ENCODE measurements at regions not wholly inside any gene's neighbourhood (a gene's known extent, or its start where the extent isn't known, plus 50 kb on each side); places are given as distances from the start of the nearest gene placed in this dataset.

DNA sequence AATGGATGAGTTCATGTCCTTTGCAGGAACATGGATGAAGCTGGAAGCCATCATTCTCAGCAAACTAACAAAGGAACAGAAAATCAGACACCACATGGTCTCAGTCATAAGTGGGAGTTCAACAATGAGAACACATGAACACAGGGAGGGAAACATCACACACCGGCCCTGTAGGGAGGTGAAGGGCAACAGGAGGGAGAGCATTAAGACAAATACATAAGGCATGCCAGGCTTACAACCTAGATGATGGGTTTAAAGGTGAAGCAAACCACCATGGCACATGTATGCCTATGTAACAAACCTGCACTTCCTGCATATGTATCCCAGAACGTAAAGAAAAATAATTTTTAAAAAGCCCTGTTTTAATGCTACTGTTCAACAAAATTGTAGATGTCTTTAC, 914.2 kb upstream of the ATXN7L3B start:
- no peaks in the 10 kb centered on the region for H3K27me3 Mint-ChIP-seq (ENCODE audit: unreplicated experiment)
- DNase-seq (ENCODE audit: extremely low spot score, unreplicated experiment), result no peak
- no peaks in the 10 kb centered on the region for H3K36me3 Mint-ChIP-seq (ENCODE audit: unreplicated experiment)
- H3K4me3 Mint-ChIP-seq (ENCODE audit: unreplicated experiment), result no peak overlapping the region
- H3K9me3 Mint-ChIP-seq (ENCODE audit: unreplicated experiment), result peaks cover 7% of the 10 kb centered on the region
- H3K4me1 Mint-ChIP-seq (ENCODE audit: unreplicated experiment), result no peaks in the 10 kb centered on the region
- H3K27ac Mint-ChIP-seq (ENCODE audit: unreplicated experiment), result no peak overlapping the region
- TF ChIP-seq, protein P1, sequence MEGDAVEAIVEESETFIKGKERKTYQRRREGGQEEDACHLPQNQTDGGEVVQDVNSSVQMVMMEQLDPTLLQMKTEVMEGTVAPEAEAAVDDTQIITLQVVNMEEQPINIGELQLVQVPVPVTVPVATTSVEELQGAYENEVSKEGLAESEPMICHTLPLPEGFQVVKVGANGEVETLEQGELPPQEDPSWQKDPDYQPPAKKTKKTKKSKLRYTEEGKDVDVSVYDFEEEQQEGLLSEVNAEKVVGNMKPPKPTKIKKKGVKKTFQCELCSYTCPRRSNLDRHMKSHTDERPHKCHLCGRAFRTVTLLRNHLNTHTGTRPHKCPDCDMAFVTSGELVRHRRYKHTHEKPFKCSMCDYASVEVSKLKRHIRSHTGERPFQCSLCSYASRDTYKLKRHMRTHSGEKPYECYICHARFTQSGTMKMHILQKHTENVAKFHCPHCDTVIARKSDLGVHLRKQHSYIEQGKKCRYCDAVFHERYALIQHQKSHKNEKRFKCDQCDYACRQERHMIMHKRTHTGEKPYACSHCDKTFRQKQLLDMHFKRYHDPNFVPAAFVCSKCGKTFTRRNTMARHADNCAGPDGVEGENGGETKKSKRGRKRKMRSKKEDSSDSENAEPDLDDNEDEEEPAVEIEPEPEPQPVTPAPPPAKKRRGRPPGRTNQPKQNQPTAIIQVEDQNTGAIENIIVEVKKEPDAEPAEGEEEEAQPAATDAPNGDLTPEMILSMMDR (IDR thresholded peaks at IDR 0.05), result no peak

GRCh38 chr12:73625226-73625625, 912.4 kb upstream of the ATXN7L3B start:
- no peaks in the 10 kb centered on the region for H3K36me3 Mint-ChIP-seq (ENCODE audit: unreplicated experiment)
- no peak overlapping the region for H3K4me3 Mint-ChIP-seq (ENCODE audit: unreplicated experiment)
- TF ChIP-seq, protein P1 (IDR thresholded peaks at IDR 0.05), result no peak
- no peaks in the 10 kb centered on the region for H3K4me1 Mint-ChIP-seq (ENCODE audit: unreplicated experiment)
- H3K27ac Mint-ChIP-seq (ENCODE audit: unreplicated experiment), result no peak overlapping the region
- peaks cover 7% of the 10 kb centered on the region for H3K9me3 Mint-ChIP-seq (ENCODE audit: unreplicated experiment)
- H3K27me3 Mint-ChIP-seq (ENCODE audit: unreplicated experiment), result no peaks in the 10 kb centered on the region
- DNase-seq (ENCODE audit: extremely low spot score, unreplicated experiment), result no peak

- no peak for DNase-seq (ENCODE audit: extremely low spot score, unreplicated experiment)
- TF ChIP-seq, protein P1 (IDR thresholded peaks at IDR 0.05), result no peak
- no peaks in the 10 kb centered on the region for H3K36me3 Mint-ChIP-seq (ENCODE audit: unreplicated experiment)
- H3K27me3 Mint-ChIP-seq (ENCODE audit: unreplicated experiment), result no peaks in the 10 kb centered on the region
- H3K4me1 Mint-ChIP-seq (ENCODE audit: unreplicated experiment), result no peaks in the 10 kb centered on the region
- no peaks in the 10 kb centered on the region for H3K9me3 Mint-ChIP-seq (ENCODE audit: unreplicated experiment)
- no peak overlapping the region for H3K4me3 Mint-ChIP-seq (ENCODE audit: unreplicated experiment)
- no peak overlapping the region for H3K27ac Mint-ChIP-seq (ENCODE audit: unreplicated experiment)
Measured at GRCh38 chr12:73629171-73629570, 908.5 kb upstream of the ATXN7L3B start.

DNA sequence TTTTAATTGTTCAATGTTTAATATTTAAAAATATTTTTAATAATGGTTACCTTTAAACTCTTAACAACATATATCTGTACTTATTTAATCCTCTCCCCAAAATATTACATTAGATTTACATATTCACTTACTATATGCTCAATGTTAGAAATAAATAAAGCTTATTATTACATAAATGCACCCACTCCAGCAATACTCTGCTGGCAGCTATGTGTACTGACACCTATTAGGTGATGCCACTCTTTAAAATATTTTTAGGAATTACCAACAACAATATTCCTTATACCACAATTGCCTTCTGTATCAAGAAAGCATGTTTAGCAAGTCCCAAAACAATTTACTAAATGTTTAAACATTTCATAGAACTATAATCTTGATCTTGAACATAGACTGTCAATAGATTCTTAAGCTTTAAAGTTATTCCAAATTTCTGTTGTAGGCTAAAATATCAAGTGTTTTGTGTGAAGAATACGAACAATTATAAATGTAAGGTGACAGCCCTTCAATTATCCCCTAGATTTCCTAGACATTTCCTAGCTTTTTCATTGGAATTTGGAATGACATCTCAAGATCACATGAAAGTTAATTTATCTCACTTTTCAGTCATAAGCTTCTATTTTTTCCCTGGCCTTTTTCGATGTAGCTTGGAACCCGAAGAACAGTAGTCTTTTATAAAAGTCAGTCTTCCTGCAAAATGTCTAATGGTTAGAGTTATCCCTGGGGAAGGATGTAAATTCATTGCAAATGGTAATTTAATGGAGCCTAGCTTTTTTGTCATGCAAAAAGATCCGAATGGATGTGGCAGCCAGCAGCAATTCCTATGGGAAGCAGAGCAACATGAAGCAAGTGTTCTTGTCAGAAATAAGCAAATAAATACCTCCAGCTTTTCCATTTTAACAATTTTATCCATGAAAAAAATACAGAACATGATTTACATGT, 907.5 kb upstream of the ATXN7L3B start:
- Mint-ChIP-seq H3K27me3 (ENCODE audit: unreplicated experiment) (no peaks in the 10 kb centered on the region), H3K4me1 (ENCODE audit: unreplicated experiment) (no peaks in the 10 kb centered on the region), H3K36me3 (ENCODE audit: unreplicated experiment) (no peaks in the 10 kb centered on the region), H3K4me3 (ENCODE audit: unreplicated experiment) (no peak overlapping the region), H3K9me3 (ENCODE audit: unreplicated experiment) (no peaks in the 10 kb centered on the region), H3K27ac (ENCODE audit: unreplicated experiment) (no peak overlapping the region)
- TF ChIP-seq, protein P1 (IDR thresholded peaks at IDR 0.05), result no peak
- DNase-seq (ENCODE audit: extremely low spot score, unreplicated experiment), result no peak

- H3K27me3 Mint-ChIP-seq (ENCODE audit: unreplicated experiment), result no peaks in the 10 kb centered on the region
- H3K4me3 Mint-ChIP-seq (ENCODE audit: unreplicated experiment), result no peak overlapping the region
Measured at GRCh38 chr12:73632191-73632590, 905.4 kb upstream of the ATXN7L3B start.

More at GRCh38 chr12:73632191-73632590, 905.4 kb upstream of the ATXN7L3B start:
- TF ChIP-seq, protein P1 (IDR thresholded peaks at IDR 0.05), result no peak
- H3K4me1 Mint-ChIP-seq (ENCODE audit: unreplicated experiment), result no peaks in the 10 kb centered on the region
- H3K36me3 Mint-ChIP-seq (ENCODE audit: unreplicated experiment), result no peaks in the 10 kb centered on the region
- H3K9me3 Mint-ChIP-seq (ENCODE audit: unreplicated experiment), result no peaks in the 10 kb centered on the region
- no peak overlapping the region for H3K27ac Mint-ChIP-seq (ENCODE audit: unreplicated experiment)
- no peak for DNase-seq (ENCODE audit: extremely low spot score, unreplicated experiment)
